ENCODE measurements at regions not wholly inside any gene's neighbourhood (a gene's known extent, or its start where the extent isn't known, plus 50 kb on each side); places are given as distances from the start of the nearest gene placed in this dataset.
"Not testable (repeated sequence)": the region's sequence is repeated elsewhere in the genome, so short reads cannot be mapped to it uniquely, and the experiment has no call there.

DNA sequence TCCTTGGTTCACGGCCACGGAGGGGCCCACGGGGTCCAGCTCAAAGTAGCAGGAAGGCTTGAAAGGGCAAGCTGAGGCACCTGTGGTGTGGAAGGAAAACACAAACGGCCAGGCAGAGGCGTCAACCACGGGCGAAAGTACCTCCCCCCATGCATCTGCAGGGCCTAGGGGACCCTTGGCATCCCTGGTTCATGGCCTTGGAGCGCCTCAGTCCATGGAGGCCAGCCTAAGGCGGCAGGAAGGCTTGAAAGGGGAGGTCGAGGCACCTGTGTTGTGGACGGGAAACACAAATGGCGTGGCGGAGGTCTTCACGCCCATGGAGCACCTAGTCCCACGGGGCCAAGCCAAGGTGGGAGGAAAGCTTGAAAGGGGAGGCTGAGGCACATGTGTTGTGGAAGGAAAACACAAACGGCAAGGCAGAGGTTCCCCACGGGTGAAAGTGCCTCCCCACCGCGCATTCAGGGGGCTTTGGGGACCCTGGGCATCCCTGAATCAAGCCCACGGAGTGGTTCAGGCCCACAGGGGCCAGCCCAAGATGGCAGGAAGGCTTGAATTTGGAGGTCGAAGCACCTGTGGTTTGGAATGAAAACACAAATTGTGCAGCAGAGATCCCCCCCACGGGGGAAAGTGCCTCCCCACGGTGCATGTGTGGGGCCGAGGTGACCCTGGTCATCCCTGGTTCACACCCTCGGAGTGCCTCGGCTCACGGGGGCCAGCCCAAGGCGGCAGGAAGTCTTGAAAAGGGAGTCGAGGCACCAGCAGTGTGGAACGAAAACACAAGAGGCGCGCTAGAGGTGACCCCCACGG, 380.8 kb downstream of the ALG10 start:
- Mint-ChIP-seq H3K4me3 (no peak overlapping the region), H3K4me1 (no peaks in the 10 kb centered on the region), H3K27me3 (no peaks in the 10 kb centered on the region), H3K27ac (no peak overlapping the region), H3K36me3 (ENCODE audit: low read depth) (peaks cover 2% of the 10 kb centered on the region), H3K9me3 (peaks cover 11% of the 10 kb centered on the region)
- ATAC-seq (no peak), DNase-seq (no peak)

DNA sequence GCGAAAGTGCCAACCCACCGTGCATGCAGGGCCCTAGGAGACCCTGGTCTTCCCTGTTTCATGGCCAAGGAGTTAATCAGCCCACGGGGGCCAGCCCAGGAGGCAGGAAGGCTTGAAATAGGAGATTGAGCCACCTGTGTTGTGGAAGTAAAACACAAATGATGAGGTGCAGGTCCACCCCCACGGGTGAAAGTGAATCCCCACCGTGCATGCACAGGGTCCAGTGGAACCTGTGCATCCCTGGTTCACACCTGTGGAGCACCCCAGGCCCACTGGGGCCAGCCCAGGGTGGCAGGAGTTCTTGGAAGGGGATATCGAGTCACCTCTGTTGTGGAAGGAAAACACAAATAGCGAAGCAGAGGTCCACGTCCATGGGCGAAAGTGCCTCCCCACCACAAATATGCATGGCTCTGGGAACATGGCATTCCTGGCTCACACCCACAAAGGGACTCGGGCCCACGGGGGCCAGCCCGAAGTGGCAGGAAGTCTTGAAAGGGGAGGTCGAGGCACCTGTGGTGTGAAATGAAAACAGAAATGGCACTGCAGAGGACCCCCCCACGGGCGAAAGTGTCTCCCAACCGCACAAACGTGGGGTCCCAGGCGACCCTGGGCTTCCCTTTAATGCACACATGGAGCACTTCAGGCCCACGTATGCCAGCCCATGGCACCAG, 381.5 kb downstream of the ALG10 start:
- no peak for DNase-seq
- Mint-ChIP-seq H3K27me3 (no peaks in the 10 kb centered on the region), H3K9me3 (peaks cover 15% of the 10 kb centered on the region), H3K4me3 (no peak overlapping the region), H3K4me1 (no peaks in the 10 kb centered on the region), H3K36me3 (ENCODE audit: low read depth) (peaks cover 2% of the 10 kb centered on the region), H3K27ac (no peak overlapping the region)
- ATAC-seq, result no peak

DNA sequence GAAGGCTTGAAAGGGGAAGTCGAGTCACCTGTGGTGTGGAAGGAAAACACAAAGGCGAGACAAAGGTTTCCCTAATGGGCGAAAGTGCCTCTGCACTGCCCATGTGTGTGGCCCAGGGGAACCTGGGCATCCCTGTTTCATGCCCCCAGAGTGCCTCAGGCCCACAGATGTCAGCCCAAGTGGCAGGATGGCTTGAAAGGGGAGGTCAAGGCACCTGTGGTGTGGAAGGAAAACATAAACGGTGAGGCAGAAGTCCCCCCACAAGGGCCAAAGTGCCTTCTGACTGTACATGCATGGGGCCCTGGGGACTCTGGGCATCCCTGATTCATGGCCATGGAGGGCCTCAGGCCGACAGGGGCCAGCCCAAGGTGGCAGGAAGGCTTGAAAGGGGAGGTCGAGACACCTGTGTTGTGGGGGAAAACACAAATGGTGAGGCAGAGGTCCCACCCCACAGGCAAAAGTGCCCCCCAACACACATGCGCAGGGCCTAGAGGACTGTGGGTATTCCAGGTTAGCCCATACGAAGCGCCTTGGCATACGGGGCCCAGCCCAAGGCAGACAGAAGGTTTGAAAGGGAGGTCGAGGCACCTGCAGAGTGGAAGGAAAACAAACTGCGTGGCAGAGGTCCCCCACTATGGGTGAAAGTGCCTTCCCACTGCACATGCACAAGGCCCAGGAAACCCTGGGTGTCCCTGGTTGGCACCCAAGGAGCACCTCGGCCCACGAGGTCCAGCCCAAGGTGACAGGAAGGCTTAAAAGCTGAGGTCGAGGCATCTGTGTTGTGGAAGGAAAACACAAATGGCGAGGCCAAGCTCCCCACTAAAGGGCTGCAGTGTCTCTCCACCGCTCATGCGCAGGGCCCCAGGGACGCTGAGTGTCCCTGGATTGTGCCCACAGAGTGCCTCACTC, 382.3 kb downstream of the ALG10 start:
- no peak overlapping the region for H3K27ac Mint-ChIP-seq
- H3K27me3 Mint-ChIP-seq, result no peaks in the 10 kb centered on the region
- peaks cover 4% of the 10 kb centered on the region for H3K36me3 Mint-ChIP-seq (ENCODE audit: low read depth)
- H3K4me3 Mint-ChIP-seq, result no peak overlapping the region
- no peaks in the 10 kb centered on the region for H3K4me1 Mint-ChIP-seq
- ATAC-seq (no peak), DNase-seq (no peak)
- peaks cover 20% of the 10 kb centered on the region for H3K9me3 Mint-ChIP-seq

DNA sequence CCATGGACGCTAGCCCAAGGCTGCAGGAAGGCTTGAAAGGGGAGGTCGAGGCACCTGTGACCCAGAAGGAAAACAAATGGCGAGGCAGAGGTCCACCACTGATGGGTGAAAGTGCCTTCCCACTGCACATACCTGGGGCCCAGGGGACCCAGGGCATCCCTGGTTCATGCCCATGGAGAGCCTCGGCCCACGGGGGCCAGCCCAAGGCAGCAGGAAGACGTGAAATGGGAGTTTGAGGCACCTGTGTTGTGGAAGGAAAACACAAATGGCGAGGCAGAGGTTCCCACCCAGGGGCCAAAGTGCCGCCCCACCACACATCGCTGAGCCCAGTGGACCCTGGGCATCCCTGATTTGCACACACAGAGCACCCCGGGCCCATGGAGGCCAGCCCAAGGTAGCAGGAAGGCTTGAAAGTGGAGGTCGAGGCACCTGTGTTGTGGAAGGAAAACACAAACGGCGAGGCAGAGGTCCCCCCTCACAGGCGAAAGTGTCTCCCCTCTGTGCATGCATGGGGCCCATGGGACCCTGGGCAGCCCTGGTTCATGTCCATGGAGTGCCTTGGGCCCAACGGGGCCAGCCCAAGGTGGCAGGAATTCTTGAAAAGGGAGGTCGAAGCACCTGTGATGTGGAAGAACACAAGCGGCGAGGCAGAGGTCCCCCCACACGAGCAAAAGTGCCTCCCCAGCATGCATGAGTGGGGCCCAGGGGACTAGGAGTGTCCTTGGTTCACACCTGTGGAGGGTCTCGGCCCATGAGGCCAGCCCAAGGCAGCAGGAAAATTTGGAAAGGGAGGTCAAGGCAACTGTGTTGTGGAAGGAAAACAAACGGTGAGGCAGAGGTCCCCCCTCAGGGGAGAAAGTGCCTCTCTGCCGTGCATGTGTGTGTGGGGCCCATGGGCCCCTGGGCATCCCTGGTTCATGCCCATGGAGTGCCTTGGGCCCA, 383.3 kb downstream of the ALG10 start:
- H3K4me1 Mint-ChIP-seq, result no peaks in the 10 kb centered on the region
- DNase-seq, result no peak
- ATAC-seq, result no peak
- H3K9me3 Mint-ChIP-seq, result peaks cover 29% of the 10 kb centered on the region
- H3K4me3 Mint-ChIP-seq, result no peak overlapping the region
- H3K27ac Mint-ChIP-seq, result no peak overlapping the region
- no peaks in the 10 kb centered on the region for H3K27me3 Mint-ChIP-seq
- H3K36me3 Mint-ChIP-seq (ENCODE audit: low read depth), result peaks cover 4% of the 10 kb centered on the region

DNA sequence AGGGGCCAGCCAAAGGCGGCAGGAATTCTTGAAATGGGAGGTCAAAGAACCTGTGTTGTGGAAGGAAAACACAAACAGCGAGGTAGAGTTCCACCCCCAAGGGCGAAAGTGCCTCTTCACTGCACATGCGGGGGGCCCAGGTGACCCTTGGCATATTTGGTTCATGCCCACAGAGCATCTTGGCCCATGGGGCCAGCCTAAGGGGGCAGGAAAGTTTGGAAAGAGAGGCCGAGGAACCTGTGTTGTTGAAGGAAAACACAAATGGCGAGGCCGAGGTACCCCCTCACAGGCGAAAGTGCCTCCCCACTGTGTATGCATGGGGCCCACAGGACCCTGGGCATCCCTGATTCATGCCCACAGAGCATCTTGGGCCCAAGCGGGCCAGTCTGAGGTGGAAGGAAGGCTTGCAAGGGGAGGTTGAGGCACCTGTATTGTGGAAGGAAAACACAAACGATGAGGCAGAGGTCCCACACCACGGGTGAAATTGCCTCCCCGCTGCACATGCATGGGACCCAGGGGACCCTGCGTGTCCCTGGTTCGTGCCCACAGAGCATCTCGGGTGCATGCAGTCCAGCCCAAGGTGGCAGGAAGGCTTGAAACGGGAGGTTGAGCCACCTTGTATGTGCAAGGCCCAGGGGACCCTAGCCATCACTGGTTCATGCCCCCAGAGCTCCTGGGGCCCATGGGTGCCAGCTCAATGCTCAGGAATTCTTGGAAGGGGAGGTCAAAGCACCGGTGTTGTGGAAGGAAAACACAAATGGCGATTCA, 384.1 kb downstream of the ALG10 start:
- no peaks in the 10 kb centered on the region for H3K27me3 Mint-ChIP-seq
- peaks cover 35% of the 10 kb centered on the region for H3K9me3 Mint-ChIP-seq
- no peak overlapping the region for H3K27ac Mint-ChIP-seq
- H3K4me3 Mint-ChIP-seq, result no peak overlapping the region
- no peaks in the 10 kb centered on the region for H3K4me1 Mint-ChIP-seq
- no peak for ATAC-seq
- peaks cover 4% of the 10 kb centered on the region for H3K36me3 Mint-ChIP-seq (ENCODE audit: low read depth)
- DNase-seq, result no peak

DNA sequence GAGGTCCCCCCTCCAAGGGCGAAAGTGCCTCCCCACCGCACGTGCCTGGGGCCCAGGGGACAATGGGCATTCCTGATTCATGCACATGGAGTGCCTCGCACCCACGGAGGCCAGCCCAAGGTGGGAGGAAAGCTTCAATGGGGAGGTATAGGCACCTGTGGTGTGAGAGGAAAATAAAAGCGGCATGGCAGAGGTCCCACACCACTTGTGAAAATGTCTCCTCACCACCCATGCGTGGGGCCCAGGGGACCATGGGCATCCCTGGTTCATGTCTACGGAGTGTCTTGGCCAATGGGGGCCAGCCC, 384.7 kb downstream of the ALG10 start:
- no peak for ATAC-seq
- H3K27me3 Mint-ChIP-seq, result no peaks in the 10 kb centered on the region
- H3K9me3 Mint-ChIP-seq, result peaks cover 35% of the 10 kb centered on the region
- no peak overlapping the region for H3K27ac Mint-ChIP-seq
- H3K36me3 Mint-ChIP-seq (ENCODE audit: low read depth), result peaks cover 4% of the 10 kb centered on the region
- H3K4me3 Mint-ChIP-seq, result no peak overlapping the region
- DNase-seq, result no peak
- H3K4me1 Mint-ChIP-seq, result no peaks in the 10 kb centered on the region

DNA sequence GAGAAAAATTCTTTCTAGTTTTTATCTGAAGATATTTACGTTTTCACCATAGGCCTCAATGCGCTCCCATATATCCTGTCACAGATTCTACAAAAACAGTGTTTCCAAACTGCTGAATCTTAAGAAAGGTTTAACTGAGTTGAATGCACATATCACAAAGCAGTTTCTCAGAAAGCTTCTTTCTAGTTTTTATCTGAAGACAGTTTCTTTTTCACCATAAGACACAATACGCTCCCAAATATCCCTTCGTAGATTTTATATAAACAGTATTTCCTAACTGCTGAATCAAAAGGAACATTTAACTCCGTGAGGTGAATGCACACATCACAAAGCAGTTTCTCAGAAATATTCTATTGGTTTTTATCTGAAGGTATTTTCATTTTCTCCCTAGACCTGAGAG, 385.5 kb downstream of the ALG10 start:
- ATAC-seq (no peak), DNase-seq (no peak)
- peaks cover 35% of the 10 kb centered on the region for H3K9me3 Mint-ChIP-seq
- H3K4me1 Mint-ChIP-seq, result no peaks in the 10 kb centered on the region
- H3K4me3 Mint-ChIP-seq, result no peak overlapping the region
- H3K27me3 Mint-ChIP-seq, result no peaks in the 10 kb centered on the region
- peaks cover 4% of the 10 kb centered on the region for H3K36me3 Mint-ChIP-seq (ENCODE audit: low read depth)
- H3K27ac Mint-ChIP-seq, result no peak overlapping the region

DNA sequence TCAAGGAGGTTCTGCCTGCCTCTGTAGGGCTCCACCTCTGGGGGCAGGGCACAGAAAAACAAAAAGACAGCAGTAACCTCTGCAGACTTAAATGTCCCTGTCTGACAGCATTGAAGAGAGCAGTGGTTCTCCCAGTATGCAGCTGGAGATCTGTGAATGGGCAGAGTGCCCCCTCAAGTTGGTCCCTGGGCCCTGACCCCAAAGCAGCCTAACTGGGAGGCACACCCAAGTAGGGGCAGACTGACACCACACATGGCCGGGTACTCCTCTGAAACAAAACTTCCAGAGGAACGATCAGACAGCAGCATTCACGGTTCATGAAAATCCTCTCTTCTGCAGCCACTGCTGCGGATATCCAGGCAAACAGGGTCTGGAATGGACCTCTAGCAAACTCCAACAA, 409.2 kb downstream of the ALG10 start:
- H3K4me3 Mint-ChIP-seq; H3K36me3 Mint-ChIP-seq (ENCODE audit: low read depth); H3K27ac Mint-ChIP-seq; H3K27me3 Mint-ChIP-seq; DNase-seq; H3K4me1 Mint-ChIP-seq; ATAC-seq: not testable (repeated sequence)
- peaks cover 14% of the 10 kb centered on the region for H3K9me3 Mint-ChIP-seq
